ENCODE measurements at regions not wholly inside any gene's neighbourhood (a gene's known extent, or its start where the extent isn't known, plus 50 kb on each side); places are given as distances from the start of the nearest gene placed in this dataset.

- TF ChIP-seq CTCF (IDR thresholded peaks at IDR 0.05; ENCODE audit: insufficient read depth, low read depth, low read length): no peak
- CTCF ChIA-PET: no interaction called here
These were observed 343.1 kb upstream of the ISX start for GRCh38 chr22:34722901-34723300.

GRCh38 chr22:34736081-34736480 lies 329.9 kb upstream of the ISX start:
- CTCF ChIA-PET: no interaction called here
- H3K4me3 ChIP-seq (ENCODE audit: low read depth, low read length): no peak overlapping the region
- no peaks in the 10 kb centered on the region for H3K27me3 ChIP-seq (ENCODE audit: control insufficient read depth, insufficient read depth, low read length)
- no peak for DNase-seq (ENCODE audit: low read depth)
- POLR2A ChIA-PET: no interaction called here
- no peak for TF ChIP-seq CTCF (IDR thresholded peaks at IDR 0.05; ENCODE audit: insufficient read depth, low read depth, low read length)
- H3K36me3 ChIP-seq (ENCODE audit: control insufficient read depth, insufficient read depth, low read length): no peaks in the 10 kb centered on the region

More at GRCh38 chr22:34722901-34723300, 343.1 kb upstream of the ISX start:
- DNase-seq (ENCODE audit: low read depth): no peak
- Histone ChIP-seq H3K27me3 (ENCODE audit: control insufficient read depth, insufficient read depth, low read length) (no peaks in the 10 kb centered on the region), H3K36me3 (ENCODE audit: control insufficient read depth, insufficient read depth, low read length) (no peaks in the 10 kb centered on the region), H3K4me3 (ENCODE audit: low read depth, low read length) (no peak overlapping the region)
- POLR2A ChIA-PET: no interaction called here

- DNase-seq (ENCODE audit: low read depth): no peak
- ChIA-PET POLR2A (no interaction called here), CTCF (interaction anchor here (0.5 kb wide), 1 partner anchor 438 kb away, joined by 4 read pairs; no protein-coding TSS in a partner anchor)
- Histone ChIP-seq H3K36me3 (ENCODE audit: control insufficient read depth, insufficient read depth, low read length) (no peaks in the 10 kb centered on the region), H3K4me3 (ENCODE audit: low read depth, low read length) (no peak overlapping the region), H3K27me3 (ENCODE audit: control insufficient read depth, insufficient read depth, low read length) (no peaks in the 10 kb centered on the region)
- TF ChIP-seq CTCF (IDR thresholded peaks at IDR 0.05; ENCODE audit: insufficient read depth, low read depth, low read length): no peak
These were observed 327.1 kb upstream of the ISX start for GRCh38 chr22:34738661-34739400.

GRCh38 chr22:34743110-34743751 lies 322.7 kb upstream of the ISX start:
- ChIA-PET POLR2A (no interaction called here), CTCF (no interaction called here)
- H3K27me3 ChIP-seq (ENCODE audit: control insufficient read depth, insufficient read depth, low read length): no peaks in the 10 kb centered on the region
- no peaks in the 10 kb centered on the region for H3K36me3 ChIP-seq (ENCODE audit: control insufficient read depth, insufficient read depth, low read length)
- no peak for DNase-seq (ENCODE audit: low read depth)
- H3K4me3 ChIP-seq (ENCODE audit: low read depth, low read length): no peak overlapping the region
- no peak for TF ChIP-seq CTCF (IDR thresholded peaks at IDR 0.05; ENCODE audit: insufficient read depth, low read depth, low read length)

- TF ChIP-seq CTCF (IDR thresholded peaks at IDR 0.05; ENCODE audit: insufficient read depth, low read depth, low read length): no peak
- ChIA-PET CTCF (no interaction called here), POLR2A (no interaction called here)
These were observed 305.5 kb upstream of the ISX start for GRCh38 chr22:34760276-34761008.

More at GRCh38 chr22:34760276-34761008, 305.5 kb upstream of the ISX start:
- DNase-seq (ENCODE audit: low read depth): no peak
- no peaks in the 10 kb centered on the region for H3K36me3 ChIP-seq (ENCODE audit: control insufficient read depth, insufficient read depth, low read length)
- H3K27me3 ChIP-seq (ENCODE audit: control insufficient read depth, insufficient read depth, low read length): no peaks in the 10 kb centered on the region
- H3K4me3 ChIP-seq (ENCODE audit: low read depth, low read length): no peak overlapping the region
